ENCODE measurements at regions not wholly inside any gene's neighbourhood (a gene's known extent, or its start where the extent isn't known, plus 50 kb on each side); places are given as distances from the start of the nearest gene placed in this dataset.
A peak's percentile ranks its signal among the peaks of the same experiment; 100 is the strongest.

GRCh38 chr1:90593312-90593711 is 123.8 kb downstream of the BARHL2 start:
- DNase-seq (ENCODE audit: low spot score in 2 of 2): no peak
- Histone ChIP-seq H3K4me1 (no peaks in the 10 kb centered on the region), H3K27me3 (no peaks in the 10 kb centered on the region), H3K4me3 (no peak overlapping the region), H3K36me3 (no peaks in the 10 kb centered on the region), H3K9me3 (peaks cover 20 to 50% of the 10 kb centered on the region in 2 donors), H3K27ac (no peak overlapping the region)
- intact Hi-C loops (cut with DNase I; ENCODE audit: low total_unique reads): no loop called here
- no peak for TF ChIP-seq POLR2AphosphoS5 (IDR thresholded peaks at IDR 0.05)
- TF ChIP-seq, protein P1, sequence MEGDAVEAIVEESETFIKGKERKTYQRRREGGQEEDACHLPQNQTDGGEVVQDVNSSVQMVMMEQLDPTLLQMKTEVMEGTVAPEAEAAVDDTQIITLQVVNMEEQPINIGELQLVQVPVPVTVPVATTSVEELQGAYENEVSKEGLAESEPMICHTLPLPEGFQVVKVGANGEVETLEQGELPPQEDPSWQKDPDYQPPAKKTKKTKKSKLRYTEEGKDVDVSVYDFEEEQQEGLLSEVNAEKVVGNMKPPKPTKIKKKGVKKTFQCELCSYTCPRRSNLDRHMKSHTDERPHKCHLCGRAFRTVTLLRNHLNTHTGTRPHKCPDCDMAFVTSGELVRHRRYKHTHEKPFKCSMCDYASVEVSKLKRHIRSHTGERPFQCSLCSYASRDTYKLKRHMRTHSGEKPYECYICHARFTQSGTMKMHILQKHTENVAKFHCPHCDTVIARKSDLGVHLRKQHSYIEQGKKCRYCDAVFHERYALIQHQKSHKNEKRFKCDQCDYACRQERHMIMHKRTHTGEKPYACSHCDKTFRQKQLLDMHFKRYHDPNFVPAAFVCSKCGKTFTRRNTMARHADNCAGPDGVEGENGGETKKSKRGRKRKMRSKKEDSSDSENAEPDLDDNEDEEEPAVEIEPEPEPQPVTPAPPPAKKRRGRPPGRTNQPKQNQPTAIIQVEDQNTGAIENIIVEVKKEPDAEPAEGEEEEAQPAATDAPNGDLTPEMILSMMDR (IDR thresholded peaks at IDR 0.05): no peak
- TF ChIP-seq POLR2A (IDR thresholded peaks at IDR 0.05): no peak

DNA sequence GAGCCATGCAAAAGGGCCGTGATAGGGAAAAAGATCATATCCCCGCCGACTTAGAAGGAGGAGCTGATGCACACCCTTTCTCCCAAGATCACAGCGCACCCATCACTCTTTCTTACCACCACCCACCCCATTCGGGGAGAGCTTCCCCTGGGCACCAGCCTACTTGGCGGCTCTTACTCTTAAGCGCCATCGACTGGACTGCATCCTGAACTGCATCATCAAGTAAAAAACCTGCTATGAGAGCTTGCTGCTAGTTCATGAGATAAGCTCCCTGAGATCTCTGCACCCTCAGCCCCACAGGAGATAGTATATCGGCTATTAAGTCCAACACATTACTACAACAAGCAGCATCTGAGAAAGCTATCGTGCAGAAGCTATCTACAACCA is 125.1 kb downstream of the BARHL2 start:
- no peaks in the 10 kb centered on the region for H3K4me1 ChIP-seq
- H3K27me3 ChIP-seq: no peaks in the 10 kb centered on the region
- no peak for DNase-seq (ENCODE audit: low spot score in 2 of 2)
- no peak overlapping the region for H3K4me3 ChIP-seq
- intact Hi-C loops (cut with DNase I; ENCODE audit: low total_unique reads): no loop called here
- TF ChIP-seq, protein P1 (IDR thresholded peaks at IDR 0.05): no peak
- TF ChIP-seq POLR2A (IDR thresholded peaks at IDR 0.05) (no peak), POLR2AphosphoS5 (IDR thresholded peaks at IDR 0.05) (no peak)
- H3K27ac ChIP-seq: no peak overlapping the region
- H3K9me3 ChIP-seq: peaks cover 16 to 37% of the 10 kb centered on the region in 2 donors
- no peaks in the 10 kb centered on the region for H3K36me3 ChIP-seq

GRCh38 chr1:90591355-90591969 is 125.6 kb downstream of the BARHL2 start:
- H3K4me1 ChIP-seq: no peaks in the 10 kb centered on the region
- intact Hi-C loops (cut with DNase I; ENCODE audit: low total_unique reads): no loop called here

GRCh38 chr1:90580176-90580575 is 136.9 kb downstream of the BARHL2 start:
- no peaks in the 10 kb centered on the region for H3K4me1 ChIP-seq
- H3K27ac ChIP-seq: no peak overlapping the region
- H3K36me3 ChIP-seq: no peaks in the 10 kb centered on the region
- intact Hi-C loops (cut with DNase I; ENCODE audit: low total_unique reads): no loop called here
- H3K27me3 ChIP-seq: no peaks in the 10 kb centered on the region
- no peak overlapping the region for H3K4me3 ChIP-seq
- H3K9me3 ChIP-seq: no peaks in the 10 kb centered on the region
- TF ChIP-seq, protein P1 (IDR thresholded peaks at IDR 0.05): no peak
- TF ChIP-seq POLR2AphosphoS5 (IDR thresholded peaks at IDR 0.05): no peak
- no peak for TF ChIP-seq POLR2A (IDR thresholded peaks at IDR 0.05)
- DNase-seq (ENCODE audit: low spot score in 2 of 2): no peak

More at GRCh38 chr1:90591355-90591969, 125.6 kb downstream of the BARHL2 start:
- TF ChIP-seq POLR2A (IDR thresholded peaks at IDR 0.05): no peak
- TF ChIP-seq, protein P1 (IDR thresholded peaks at IDR 0.05): no peak
- TF ChIP-seq POLR2AphosphoS5 (IDR thresholded peaks at IDR 0.05): no peak
- no peak overlapping the region for H3K27ac ChIP-seq
- no peak overlapping the region for H3K4me3 ChIP-seq
- H3K9me3 ChIP-seq: peaks cover 11 to 32% of the 10 kb centered on the region in 2 donors
- H3K36me3 ChIP-seq: no peaks in the 10 kb centered on the region
- no peaks in the 10 kb centered on the region for H3K27me3 ChIP-seq
- DNase-seq (ENCODE audit: low spot score in 2 of 2): no peak

DNA sequence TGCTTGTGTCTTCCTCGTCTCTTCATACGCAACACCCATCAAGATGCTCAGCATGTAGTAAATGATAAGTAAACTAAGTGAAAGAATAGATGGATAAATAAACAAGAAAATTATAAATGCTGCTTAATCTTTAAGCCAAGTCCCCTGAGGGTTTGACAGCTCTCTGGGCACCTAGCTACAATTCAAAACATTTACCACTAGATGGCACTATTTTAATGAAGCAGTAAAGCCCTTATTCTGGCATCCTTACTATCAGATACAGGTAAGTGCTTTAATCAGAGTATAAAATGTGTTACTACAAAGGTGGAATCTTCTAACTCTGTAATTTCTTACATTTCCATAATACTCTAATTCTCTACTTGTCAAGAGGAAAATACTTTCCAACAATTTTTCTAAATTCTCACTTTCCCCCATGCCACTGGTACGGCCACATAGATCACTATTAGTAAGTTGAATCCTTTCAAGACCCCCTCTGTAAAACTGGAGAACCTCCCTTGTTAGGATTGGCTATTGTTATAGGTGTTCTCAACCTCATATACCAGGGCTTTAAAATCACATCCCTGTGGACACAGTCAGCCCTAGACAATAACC is 137.8 kb downstream of the BARHL2 start:
- DNase-seq (ENCODE audit: low spot score in 2 of 2): no peak
- no peaks in the 10 kb centered on the region for H3K27me3 ChIP-seq
- TF ChIP-seq, protein P1 (IDR thresholded peaks at IDR 0.05): peak; percentile 12 to 44 (median 15)
- no peak for TF ChIP-seq POLR2A (IDR thresholded peaks at IDR 0.05)
- H3K4me3 ChIP-seq: no peak overlapping the region
- H3K27ac ChIP-seq: no peak overlapping the region
- no peaks in the 10 kb centered on the region for H3K4me1 ChIP-seq
- intact Hi-C loops (cut with DNase I; ENCODE audit: low total_unique reads): no loop called here
- H3K36me3 ChIP-seq: no peaks in the 10 kb centered on the region
- H3K9me3 ChIP-seq: no peaks in the 10 kb centered on the region

Measured in breast epithelium (tissue), 4 donors.